ENCODE measurements at regions not wholly inside any gene's neighbourhood (a gene's known extent, or its start where the extent isn't known, plus 50 kb on each side); places are given as distances from the start of the nearest gene placed in this dataset.
"Not testable (repeated sequence)": the region's sequence is repeated elsewhere in the genome, so short reads cannot be mapped to it uniquely, and the experiment has no call there.

DNA sequence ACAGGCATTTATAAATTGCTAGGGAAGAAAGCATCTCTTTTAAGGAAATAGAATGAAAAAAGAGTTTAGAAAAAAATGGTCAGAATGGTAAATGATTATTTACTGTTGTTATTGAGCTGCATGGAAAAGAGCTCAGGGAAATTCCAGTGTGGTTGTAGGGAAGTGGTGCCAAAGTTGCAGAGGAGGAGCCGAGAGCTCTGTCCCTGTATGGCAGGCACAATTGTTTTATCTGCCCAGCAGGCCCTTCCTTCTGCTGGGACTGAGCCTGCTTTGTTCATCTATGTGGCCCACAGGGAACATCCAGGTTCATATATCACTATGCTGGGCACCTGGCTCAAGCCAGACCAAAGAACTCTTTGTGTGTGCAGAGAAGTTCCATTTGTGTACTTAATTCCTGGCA lies 80.8 kb upstream of the AGAP1 start:
- no peak for DNase-seq

GRCh38 chr2:235414422-235414821 lies 79.4 kb upstream of the AGAP1 start:
- no peak for DNase-seq

DNA sequence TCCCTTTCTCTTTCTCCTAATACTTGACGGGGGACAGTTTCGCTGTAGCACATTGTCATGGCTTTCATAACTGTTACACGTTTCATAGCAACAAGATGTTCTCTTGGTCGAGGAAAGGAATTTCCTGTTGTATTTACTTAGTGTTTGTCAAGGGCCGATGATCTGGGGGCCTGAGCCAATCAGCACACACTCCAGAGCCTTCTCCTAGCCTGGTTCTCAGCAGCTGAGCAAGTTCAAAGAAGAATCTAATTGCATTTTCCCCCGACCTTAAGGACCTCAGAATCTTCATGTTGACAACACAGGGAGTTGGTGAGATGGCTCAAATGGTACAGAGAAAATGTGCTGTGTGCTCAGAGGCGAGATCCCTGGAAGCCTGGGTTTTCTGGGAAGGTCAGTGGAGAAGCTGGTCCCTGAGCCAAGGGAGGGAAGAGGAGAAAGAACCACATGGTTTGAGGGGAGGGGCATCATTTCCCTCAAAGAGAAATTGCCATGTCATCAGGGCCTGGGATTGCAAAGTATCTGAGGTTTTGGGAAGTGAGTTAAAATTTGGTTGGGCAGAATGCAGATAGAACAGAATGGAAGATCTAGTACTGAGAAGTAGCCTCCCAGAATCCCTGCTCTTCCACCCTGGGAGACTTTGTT lies 76.9 kb upstream of the AGAP1 start:
- no peak for DNase-seq

GRCh38 chr2:235418918-235419317 lies 74.9 kb upstream of the AGAP1 start:
- no peak for DNase-seq

- DNase-seq: no peak
Measured at GRCh38 chr2:235419996-235420395, 73.8 kb upstream of the AGAP1 start.

DNA sequence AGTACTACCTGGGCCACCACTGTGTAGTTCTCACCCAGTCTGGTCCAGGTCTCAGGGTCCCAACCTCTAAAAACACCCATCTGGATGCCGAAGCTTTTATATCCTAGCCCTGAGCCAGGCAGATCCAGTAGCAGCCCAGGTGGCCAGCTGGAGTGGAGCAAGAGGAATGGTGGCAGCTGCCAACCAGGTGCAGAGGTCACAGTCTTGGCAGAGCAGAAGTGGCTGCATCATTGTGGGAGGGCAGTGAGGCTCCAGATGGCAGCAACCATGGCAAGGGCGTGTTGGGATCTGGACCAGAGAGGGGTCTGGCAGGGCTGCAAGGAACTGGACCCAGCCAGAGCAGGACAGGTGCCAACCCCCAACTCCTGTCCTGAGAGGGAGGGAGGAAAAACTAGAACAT lies 72.2 kb upstream of the AGAP1 start:
- no peak for DNase-seq

DNA sequence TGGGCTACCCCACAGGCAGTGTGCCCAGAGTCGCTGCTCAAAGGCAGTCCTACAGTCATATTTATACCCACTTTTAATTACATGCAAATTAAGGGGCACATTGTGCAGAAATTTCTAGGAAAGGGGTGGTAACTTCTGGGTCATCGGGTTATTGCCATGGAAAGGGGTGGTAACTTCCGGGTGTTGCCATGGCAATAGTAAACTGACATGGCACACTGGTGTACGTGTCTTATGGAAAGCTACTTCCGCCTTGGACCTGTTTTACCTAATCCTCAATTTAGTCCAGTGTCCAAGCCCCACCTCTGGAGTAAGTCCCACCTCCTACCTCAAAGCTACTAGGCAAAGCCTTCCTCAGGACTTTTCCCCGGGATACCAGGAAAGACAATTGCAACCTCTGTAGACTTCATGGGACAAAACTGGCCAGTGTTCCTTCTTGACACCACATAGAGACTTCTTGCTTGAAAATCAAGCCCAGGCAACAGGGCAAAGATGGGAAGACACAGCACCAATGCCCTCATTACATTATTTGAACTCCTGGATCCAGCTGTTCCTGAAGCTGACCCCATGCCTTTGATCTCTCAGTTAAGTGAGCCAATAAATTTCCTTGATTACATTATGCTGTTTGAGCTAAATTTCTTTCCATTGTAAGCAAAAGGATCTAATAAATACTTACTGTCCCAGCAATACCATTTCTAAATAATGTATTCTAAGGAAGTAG lies 63.3 kb upstream of the AGAP1 start:
- DNase-seq: no peak

DNA sequence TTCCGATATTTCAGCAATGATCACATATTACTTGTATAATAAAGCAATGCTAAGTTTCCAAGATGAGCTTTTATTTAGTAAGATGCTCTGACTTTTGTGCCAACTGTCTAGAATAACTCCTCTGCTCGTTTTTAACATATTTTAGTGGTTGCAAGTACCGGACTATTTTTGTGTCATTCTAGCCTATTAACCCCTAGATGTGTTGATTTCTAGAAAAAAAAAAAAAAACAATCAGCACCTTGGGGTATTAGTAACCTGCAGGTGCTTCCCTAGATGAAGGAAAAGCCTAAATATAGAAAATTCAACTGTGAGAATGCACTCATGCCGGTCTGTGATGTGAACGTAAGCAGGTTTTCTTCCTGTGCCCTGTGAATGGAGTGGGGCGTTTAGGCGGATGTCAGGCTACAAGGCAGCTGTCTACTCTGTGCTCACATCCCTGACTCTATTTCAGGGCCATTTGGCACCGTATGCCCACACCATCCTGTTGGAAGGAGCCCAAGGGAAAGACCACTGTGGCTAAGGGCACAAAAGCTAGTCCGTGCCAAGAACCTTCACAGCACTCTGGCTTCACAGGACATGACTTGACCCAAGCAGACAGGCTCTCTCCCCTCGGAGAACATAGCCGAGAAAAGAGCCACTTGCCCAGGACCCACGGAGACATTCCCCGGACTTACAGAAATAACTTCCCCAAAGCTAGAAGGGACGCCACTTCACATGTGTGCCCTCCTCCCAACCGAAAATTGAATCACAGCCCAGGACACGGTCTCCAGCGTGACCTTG lies 60.9 kb upstream of the AGAP1 start:
- DNase-seq: no peak

DNA sequence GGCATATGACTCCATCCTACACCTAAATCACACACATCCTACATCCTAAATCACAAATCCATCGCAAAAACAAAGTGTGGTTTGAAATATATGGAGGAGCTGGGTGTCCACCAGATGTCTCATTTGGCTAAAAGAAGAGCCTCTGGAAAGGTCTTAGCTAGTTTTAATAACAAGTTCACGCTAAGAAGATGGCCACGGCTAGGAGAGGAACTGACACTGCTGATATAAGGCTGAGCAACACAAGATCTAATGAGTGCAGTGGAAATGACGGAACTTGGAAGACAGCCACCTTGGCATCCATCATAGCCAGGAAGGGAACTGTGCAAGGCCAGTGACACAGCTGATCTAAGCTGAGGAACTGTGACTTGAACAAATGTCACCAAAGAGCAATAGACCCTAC lies 60.0 kb upstream of the AGAP1 start:
- no peak for DNase-seq

- DNase-seq: no peak
Measured at GRCh38 chr2:235439959-235440662, 53.7 kb upstream of the AGAP1 start.

GRCh38 chr2:235443580-235443979 lies 50.3 kb upstream of the AGAP1 start:
- DNase-seq: not testable (repeated sequence)

All from activated naive CD4-positive, alpha-beta T cell treated with anti-CD3 and anti-CD28 coated beads, Interleukin-2, amount 50 U/mL, for 16 hours (primary cell).